ENCODE measurements at regions not wholly inside any gene's neighbourhood (a gene's known extent, or its start where the extent isn't known, plus 50 kb on each side); places are given as distances from the start of the nearest gene placed in this dataset.
"Not testable (repeated sequence)": the region's sequence is repeated elsewhere in the genome, so short reads cannot be mapped to it uniquely, and the experiment has no call there.

DNA sequence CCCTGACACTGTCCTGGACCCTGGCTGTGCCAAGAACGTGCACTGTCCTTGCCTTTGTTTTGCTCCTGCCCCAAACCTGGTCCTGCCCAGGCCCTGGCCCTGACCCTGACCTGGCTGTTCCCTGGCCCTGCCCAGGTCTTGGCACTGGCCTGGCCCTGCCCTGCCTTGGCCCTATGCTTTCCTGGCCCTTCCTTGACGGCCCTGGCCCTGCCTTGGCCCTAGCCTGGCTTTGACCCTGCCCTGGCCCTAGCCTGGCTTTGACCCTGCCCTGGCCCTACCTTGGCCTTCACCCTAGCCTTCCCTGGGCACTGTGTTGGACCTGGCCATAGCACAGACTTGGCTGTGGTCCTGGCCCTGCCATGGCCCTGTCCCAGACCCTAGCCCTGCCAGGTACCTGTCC is 252.9 kb downstream of the TP53TG3F start:
- not testable (repeated sequence) for H3K27ac ChIP-seq

DNA sequence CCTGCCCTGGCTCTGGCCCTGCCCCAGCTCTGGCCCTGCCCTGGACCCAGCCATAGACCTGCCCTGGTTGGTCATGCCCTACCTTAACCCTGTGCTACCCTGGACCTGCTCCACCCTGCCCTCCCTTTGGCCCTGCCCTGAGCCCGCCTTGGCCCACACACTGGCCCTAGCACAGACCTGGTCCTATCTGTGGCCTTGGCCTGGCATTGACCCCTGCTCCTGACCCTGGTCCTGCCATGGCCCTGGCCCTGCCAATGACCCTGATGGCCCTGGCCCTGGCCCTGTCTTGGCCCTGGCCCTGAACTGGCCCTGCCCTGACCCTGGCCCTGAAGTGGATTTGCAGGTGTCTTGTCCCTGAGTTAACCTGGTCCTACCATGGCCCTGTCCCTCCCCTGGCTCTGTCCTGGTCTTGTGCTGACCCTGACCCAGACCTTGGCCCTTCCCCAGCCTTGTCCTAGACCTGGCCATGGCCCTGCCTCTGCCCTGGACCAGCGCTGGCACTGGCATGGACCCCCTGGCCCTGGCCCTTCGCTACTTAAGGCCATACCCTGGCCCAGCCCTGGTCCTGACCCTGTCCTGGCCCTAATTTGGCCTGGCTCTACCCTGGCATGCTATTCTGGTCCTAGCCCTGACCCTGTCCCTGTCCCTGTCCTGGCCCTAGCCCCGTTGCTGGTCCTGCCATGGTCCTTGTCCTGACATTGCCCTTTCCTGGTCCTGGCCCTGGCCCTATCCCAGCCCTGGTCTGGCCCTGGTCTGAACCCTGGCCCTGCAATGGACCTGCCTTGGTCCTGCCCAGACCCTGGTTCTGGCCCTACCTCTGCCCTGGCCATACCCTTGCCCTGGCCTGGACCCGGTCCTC is 253.7 kb downstream of the TP53TG3F start:
- H3K27ac ChIP-seq, result not testable (repeated sequence)

DNA sequence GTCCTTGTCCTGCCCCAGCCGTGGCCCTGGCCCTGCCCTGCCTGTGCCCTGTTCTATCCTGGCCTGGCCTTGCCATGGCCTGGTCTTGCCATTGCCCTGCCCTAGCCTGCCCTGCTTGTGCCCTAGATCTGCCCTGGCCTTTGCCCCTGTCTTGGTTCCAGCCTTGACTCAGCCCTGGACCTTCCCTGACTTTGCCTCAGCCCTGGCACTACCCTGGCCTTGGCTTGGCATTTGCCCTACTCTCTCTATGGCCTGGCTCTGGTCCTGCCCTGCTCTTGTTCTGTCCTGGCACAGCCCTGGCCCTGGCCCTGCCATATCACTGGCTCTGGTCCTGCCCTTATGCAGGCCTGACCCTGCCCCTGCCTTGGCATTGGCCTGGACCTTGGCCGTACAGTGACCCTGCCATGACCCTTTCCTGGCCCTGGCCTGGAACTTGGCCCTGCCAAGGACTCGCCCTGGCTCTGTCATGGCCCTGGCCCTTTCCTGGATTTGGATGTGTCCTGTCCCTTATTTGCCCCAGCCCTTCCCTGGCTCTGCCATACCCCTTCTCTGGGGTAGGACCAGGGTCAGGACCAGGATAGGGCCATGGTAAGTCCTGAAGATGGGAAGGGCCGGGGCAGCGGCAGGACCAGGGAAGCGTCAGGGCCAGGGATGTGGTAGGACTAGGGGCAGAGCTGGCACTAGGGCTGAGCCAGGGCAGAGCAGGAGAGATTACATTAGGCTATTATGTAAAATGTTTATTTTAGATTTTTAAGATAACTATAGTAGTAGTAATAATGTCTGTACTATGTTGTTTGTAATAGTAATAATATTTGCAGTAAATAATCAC is 254.5 kb downstream of the TP53TG3F start:
- H3K27ac ChIP-seq, result not testable (repeated sequence)

DNA sequence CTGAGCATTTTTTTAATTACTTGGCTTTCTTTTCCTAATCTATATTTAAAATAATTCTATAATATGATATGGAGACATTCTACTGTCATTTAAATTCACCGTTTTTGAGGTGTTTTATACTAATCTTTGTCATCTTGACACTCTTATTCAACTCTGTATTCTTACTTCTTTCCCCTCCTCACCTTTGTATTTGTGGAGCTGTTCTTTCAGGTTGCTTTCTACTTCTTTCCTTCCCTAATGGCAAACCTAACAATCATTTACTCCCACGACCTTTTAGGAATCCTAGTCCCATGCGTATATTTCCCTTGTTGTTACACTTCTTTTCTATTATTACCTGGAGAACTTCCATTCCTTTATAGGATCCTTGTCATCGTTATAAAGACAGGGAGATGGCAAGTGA is 271.8 kb downstream of the TP53TG3F start:
- not testable (repeated sequence) for H3K27ac ChIP-seq

DNA sequence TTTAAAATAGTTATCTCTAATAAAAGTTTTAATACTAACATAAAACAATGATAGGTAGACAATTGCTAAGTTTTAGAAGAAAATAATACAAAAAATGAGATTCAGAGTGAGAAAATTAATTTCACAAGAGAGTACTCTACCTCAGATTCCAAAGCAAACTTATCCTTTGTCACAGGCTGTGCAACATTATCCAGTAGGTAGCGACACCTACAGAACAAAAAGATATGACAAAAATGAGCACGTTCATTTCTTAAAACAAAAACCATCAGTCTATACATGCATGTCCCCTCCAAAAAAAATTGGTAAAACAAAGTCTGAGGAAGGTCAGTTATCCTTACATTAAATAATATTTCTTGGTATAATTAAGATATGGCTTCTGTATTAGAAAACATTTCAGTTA is 275.2 kb downstream of the TP53TG3F start:
- TF ChIP-seq, protein P1, sequence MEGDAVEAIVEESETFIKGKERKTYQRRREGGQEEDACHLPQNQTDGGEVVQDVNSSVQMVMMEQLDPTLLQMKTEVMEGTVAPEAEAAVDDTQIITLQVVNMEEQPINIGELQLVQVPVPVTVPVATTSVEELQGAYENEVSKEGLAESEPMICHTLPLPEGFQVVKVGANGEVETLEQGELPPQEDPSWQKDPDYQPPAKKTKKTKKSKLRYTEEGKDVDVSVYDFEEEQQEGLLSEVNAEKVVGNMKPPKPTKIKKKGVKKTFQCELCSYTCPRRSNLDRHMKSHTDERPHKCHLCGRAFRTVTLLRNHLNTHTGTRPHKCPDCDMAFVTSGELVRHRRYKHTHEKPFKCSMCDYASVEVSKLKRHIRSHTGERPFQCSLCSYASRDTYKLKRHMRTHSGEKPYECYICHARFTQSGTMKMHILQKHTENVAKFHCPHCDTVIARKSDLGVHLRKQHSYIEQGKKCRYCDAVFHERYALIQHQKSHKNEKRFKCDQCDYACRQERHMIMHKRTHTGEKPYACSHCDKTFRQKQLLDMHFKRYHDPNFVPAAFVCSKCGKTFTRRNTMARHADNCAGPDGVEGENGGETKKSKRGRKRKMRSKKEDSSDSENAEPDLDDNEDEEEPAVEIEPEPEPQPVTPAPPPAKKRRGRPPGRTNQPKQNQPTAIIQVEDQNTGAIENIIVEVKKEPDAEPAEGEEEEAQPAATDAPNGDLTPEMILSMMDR (conservative IDR thresholded peaks at IDR 0.05), result peak; percentile 23
- not testable (repeated sequence) for H3K27ac ChIP-seq

DNA sequence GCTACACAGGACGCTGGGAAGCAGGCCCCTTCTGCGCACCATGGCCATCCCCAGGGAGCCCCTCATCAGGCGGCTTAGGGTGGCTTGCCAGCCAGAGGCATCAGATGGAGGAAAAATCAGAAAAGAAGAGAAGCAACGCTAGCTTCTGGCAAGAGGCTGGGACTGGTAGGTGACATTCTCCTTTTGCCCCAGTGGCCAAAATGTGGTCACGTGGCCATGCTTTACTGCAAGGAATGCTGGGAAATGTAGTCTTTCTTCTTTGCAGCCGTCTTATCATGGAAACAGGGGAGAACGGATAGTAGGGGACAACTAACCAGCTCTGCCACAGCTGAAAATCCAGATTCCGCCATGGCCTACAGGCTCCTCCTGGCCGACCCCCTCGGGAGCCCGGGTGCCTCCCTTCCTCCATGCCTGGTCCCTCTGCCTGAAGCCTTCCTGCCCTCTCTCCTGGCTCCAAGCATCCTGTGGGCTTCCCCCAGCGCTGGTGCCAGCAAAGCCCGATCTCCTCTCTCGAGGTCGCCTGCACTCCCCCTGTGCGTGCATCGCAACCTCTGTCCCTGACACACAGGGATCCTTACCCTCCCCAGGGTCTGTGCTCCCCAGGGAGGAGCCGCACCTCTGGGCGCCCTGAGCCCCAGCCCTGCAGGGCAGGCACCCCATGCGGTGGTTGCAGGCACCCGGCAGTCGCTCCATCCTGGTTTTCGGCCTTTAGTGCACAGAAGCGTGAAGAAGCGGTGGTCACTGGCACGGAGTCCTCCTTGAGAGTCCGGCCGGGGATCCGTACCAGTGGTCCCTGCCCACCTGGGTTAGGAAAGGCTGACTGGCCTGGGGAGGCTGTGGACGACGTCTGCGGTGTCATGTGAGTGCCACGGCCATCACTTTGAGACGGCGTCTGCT is 307.7 kb downstream of the TP53TG3F start:
- not testable (repeated sequence) for H3K27ac ChIP-seq

DNA sequence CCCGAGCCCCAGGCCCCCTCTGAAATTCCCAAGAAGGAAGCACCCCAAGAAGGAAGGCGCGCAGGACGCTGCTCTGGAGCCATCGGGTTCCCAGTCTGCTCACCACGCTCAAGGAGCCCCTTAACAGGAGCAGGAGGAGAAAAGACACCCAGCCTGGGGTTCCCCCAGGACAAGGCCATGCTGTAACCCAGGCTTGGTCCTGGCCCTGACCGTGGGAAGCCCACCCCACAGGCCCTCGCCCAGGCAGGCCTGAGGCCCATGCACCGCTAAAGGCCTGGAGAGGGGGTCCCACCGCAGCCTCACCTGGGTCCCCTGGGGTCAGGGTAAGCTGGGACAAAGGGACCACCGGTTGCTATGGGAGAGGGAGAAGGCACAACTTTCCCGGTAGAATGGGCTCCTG is 309.3 kb downstream of the TP53TG3F start:
- H3K27ac ChIP-seq, result not testable (repeated sequence)

DNA sequence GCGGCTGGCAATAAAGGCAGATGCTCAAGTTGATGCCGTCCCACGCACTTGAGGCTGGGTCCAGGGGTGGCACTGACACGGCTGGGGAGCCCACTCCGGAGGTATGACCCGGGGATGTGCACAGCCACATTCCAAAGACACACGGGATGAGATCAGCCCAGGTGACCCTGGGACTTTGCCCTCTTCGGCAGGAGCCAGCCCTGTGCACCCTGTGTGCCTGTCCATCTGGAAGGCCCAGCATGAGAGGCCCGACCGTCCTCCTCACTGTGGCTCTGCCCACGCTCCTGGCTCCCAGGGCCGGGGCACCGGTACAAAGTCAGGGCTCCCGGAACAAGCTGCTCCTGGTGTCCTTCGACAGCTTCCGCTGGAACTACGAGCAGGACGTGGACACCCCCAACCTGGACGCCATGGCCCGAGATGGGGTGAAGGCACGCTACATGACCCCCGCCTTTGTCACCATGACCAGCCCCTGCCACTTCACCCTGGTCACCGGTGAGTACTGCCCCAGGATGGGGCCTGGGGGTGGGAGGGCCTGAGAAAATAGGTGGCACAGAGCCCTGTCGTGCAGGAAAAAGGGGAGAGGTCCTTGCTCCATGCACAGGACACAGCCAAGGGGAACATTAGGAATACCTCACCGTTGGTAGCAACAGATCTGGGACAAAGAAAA is 309.9 kb downstream of the TP53TG3F start:
- not testable (repeated sequence) for H3K27ac ChIP-seq

DNA sequence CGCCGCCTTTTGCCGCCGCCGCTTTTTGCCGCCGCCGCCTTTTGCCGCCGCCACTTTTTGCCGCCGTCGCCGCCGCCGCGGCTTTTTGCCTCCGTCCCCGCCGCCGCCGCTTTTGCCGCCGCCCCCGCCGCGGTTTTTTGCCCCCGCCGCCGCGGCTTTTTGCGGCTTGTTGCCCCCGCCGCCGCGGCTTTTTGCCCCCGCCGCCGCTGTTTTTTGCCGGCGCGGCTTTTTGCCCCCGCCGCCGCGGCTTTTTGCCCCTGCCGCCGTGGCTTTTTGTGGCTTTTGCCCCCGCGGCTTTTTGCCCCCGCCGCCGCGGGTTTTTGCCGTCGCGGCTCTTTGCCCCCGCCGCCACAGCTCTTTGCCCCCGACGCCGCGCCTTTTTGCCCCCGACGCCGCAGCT is 311.1 kb downstream of the TP53TG3F start:
- not testable (repeated sequence) for H3K27ac ChIP-seq

DNA sequence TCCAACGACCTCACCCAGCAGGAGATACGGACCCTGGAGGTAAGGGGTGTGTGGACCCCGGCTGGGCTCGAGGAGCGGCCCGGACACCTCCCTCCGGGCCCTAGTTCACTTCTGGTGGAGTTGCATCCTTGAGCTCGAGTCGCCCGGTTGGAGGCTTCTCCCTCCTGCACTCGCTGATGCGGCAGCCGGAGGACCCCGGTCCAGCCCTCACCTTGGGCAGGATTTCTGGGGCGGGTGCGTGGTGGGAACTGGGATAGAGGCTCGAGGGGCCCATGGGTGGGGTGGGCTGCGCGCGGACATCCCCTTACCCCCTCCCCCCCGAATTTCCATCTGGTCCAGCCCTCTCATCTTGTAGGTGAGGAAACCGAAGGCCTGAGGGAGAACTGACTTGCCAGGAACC is 311.8 kb downstream of the TP53TG3F start:
- not testable (repeated sequence) for H3K27ac ChIP-seq

DNA sequence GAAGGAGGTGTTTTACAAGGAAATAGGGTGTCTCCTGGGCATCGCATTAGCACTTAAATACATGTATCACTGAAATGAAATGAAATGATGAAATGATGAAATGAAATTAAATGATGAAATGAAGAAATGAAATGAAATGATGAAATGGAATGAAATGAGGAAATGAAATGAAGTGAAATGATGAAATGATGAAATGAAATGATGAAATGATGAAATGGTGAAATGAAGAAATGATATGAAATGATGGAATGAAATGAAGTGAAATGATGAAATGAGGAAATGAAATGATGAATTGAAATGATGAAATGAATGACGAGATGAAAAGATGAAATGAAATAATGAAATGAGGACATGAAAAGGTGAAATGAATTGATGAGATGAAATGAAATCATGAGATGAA is 314.6 kb downstream of the TP53TG3F start:
- not testable (repeated sequence) for H3K27ac ChIP-seq

DNA sequence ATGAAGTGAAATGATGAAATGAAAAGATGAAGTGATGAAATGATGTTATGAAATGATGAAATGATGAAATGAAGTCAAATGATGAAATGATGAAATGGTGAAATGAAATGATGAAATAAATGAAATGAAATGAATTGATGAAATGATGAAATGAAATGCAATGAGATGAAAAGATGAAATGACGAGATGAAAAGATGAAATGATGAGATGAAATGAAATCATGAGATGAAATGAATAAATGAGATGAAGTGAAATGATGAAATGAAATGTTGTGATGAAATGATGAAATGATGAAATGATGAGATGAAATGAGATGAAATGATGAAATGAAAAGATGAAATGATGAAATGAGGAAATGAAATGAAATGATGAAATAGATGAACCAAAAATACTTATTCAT is 315.3 kb downstream of the TP53TG3F start:
- H3K27ac ChIP-seq, result not testable (repeated sequence)

DNA sequence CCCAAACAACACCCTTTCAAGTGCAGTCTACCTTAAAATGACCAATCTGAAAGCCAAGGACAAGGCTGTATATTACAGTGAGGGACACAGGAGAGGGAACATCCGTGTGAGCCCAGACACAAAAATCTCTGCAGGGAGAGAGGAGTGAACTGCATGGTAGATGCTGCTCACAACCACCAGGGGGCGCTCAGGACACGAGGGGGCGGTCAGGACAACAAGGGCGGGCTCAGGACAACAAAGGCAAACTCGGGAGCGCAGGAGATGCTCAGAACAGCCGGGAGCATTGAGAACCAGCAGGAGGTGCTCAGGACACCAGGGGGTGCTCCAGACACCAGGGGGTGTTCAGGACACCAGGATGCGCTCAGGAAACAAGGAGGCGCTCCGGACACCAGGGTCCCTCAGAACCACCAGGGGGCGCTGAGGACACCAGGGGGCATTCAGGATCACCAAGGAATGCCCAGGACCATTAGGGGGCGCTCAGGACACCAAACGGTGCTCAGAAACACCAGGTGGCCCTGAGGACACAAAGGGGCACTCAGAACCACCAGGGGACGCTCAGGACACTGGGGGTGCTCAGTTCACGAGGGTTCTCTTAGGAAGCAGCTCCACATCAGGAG is 357.0 kb downstream of the TP53TG3F start:
- not testable (repeated sequence) for H3K27ac ChIP-seq

DNA sequence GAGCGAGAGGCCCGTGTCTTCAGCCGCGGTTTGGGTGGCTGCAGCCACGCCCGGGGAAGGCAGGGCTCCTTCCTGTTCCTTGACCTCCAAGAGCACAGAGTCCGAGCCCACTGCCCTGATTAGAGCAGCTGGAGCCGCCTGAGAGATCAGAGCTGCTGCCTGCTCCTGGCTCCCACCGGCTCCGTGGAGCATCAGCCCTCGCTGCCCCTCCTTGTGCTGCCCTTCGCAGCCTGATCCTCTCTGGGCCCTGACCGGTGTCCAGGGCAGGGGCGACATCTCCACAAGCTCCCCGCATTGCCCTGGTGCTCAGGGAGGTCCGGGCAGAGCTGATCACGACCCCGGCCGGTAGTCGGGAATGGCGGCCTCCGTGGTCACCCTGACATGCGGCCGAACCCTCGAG is 365.3 kb downstream of the TP53TG3F start:
- H3K27ac ChIP-seq, result not testable (repeated sequence)

DNA sequence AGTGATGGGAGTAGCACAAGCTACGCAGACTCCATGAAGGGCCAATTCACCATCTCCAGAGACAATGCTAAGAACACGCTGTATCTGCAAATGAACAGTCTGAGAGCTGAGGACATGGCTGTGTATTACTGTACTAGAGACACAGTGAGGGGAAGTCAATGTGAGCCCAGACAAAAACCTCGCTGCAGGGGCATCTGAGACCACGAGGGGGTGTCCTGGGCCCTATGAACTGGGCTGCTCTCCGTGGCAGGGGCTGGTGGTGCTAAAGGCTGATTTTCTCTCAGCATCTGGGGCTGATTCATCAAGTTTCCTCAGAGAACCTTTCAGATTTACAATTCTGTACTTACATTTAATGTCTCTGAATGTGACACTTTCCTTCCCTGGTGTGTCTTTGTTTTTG is 368.1 kb downstream of the TP53TG3F start:
- H3K27ac ChIP-seq, result not testable (repeated sequence)

DNA sequence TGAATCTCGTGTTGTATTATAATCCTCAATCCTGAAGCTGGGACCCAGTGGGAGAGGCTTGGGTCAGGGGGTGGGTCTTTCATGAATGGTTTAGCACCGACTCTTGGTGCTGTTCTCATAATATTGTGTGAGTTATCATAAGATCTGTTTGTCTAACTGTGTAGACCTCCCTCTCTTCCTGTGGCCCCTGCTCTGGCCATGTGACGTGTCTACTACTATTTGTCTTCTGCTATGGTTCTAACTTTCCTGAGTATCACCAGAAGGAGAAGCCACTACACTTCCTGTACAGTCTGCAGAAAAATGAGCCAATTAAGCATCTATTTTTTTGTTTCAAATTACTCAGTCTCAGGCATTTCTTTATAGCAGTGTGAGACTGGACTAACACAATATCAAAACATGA is 379.7 kb downstream of the TP53TG3F start:
- not testable (repeated sequence) for H3K27ac ChIP-seq

DNA sequence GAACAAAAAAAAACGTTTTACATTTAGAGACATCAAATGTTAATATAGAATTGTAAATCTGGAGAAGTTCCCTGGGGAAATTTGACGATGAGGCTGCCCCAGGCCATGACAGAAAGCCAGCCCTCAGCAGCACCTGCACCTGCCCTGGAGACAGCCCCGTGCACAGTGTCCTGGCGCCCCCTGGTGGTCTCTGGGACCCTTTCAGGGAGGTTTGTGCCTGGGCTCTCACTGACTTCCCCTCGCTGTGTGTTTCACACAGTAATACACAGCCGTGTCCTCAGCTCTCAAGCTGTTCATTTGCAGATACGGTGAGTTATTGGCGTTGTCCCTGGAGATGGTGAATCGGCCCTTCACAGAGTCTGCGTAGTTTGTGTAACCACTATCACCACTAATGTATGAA is 385.1 kb downstream of the TP53TG3F start:
- H3K27ac ChIP-seq, result not testable (repeated sequence)
